ENCODE measurements at regions not wholly inside any gene's neighbourhood (a gene's known extent, or its start where the extent isn't known, plus 50 kb on each side); places are given as distances from the start of the nearest gene placed in this dataset.

- DNase-seq, result no peak
These were observed 311.7 kb downstream of the TMEM121 start for GRCh38 chr14:105838107-105838506.

- no peak for DNase-seq
These were observed 312.4 kb downstream of the TMEM121 start for GRCh38 chr14:105838591-105839424.

GRCh38 chr14:105839425-105840265 is 313.3 kb downstream of the TMEM121 start:
- no peak for DNase-seq

GRCh38 chr14:105840266-105841021 is 314.1 kb downstream of the TMEM121 start:
- DNase-seq, result no peak

- no peak for DNase-seq
These were observed 314.9 kb downstream of the TMEM121 start for GRCh38 chr14:105841022-105842009.

DNA sequence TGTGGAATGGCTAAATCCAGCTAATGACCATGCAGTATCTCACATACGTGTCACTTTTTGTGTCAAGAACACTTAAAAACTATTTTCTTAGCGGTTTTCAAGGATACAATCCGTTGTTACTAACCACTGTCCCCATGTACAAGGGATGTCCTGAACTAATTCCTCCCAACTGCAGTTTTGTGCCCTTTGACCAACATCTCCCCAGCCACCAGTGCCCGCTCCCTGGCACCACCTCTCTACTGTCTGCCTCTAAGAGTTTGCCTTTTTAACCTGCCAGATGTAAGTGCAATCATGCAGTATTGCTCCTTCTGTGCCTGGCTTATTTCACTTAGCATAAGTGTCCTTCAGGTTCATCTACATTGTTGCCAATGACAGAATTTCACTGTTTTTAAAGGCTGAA is 315.7 kb downstream of the TMEM121 start:
- DNase-seq, result no peak

- no peak for DNase-seq
These were observed 317.2 kb downstream of the TMEM121 start for GRCh38 chr14:105843444-105844046.

DNA sequence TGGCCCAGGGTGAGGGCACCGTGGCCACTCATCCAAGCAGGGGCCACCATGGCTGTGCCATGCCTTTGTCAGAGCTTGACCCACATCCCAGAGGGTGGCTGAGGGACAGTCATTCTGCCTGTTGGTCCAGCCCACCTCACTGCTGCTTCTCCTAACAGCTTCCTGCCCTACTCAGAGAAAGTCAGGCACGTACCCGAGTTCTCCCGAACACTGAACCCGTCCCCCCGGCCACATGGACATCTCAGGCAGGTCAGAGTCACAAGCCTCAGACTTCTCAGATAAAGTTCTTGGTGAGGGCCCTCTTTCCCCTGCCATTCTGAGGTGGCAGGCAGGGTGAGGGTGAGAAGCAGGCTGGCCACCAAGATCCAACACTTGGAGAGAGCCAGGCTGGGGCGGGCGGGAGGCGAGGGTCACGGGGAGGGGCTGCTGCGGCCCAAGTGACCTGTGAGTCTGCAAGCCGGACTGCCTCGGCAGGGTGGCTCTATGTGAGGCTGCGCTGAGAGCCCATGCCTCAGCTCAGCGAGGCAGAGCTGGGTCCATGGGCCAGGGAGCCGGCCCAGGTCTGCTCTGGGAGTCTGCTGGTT is 317.8 kb downstream of the TMEM121 start:
- DNase-seq, result no peak

- DNase-seq, result no peak
These were observed 318.7 kb downstream of the TMEM121 start for GRCh38 chr14:105844810-105845724.

GRCh38 chr14:105845725-105846309 is 319.4 kb downstream of the TMEM121 start:
- DNase-seq, result no peak

GRCh38 chr14:105846312-105846711 is 319.9 kb downstream of the TMEM121 start:
- DNase-seq, result no peak

GRCh38 chr14:105847400-105847799 is 321.0 kb downstream of the TMEM121 start:
- no peak for DNase-seq

- DNase-seq, result no peak
These were observed 322.2 kb downstream of the TMEM121 start for GRCh38 chr14:105848570-105848969.

GRCh38 chr14:105849933-105850626 is 323.7 kb downstream of the TMEM121 start:
- DNase-seq, result no peak

GRCh38 chr14:105850853-105851581 is 324.6 kb downstream of the TMEM121 start:
- DNase-seq, result no peak

- DNase-seq, result no peak
These were observed 325.5 kb downstream of the TMEM121 start for GRCh38 chr14:105851716-105852377.

GRCh38 chr14:105852378-105853088 is 326.1 kb downstream of the TMEM121 start:
- DNase-seq, result no peak
